ENCODE measurements at regions not wholly inside any gene's neighbourhood (a gene's known extent, or its start where the extent isn't known, plus 50 kb on each side); places are given as distances from the start of the nearest gene placed in this dataset.

DNA sequence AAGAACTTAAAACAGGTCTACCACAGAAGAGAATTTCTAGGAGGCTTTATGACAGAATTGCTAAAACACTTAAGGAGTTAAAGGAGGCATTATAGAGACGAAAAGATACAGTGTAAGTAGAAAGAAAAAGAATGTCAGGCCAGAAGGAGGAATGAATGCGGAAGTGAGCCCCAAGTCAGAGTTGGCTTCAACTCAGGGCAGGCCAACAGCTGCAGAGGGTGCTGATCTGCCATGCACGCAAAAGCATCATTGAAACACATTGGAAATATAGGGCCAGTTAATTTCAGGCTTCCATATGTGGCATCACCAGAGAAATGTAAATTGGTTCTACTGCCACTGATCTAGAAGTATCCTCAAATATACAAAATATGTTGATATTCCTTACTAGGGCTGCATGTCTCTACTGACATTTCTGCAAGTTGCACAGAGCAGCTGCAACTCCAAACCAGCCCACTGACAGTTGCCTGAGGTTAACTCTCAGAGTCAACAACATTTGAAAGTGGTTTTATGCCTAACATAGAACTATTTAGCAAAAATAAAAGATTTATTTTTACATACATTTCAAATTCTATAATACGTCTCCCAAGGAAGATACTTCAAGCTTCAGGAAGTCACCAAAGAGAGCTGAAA is 324.1 kb downstream of the C11orf87 start:
- no peak for DNase-seq (ENCODE audit: low read depth in 1 of 2, low spot score in 1 of 2)
- no peaks in the 10 kb centered on the region for H3K36me3 ChIP-seq
- H3K27ac ChIP-seq: no peak overlapping the region
- H3K9me3 ChIP-seq (ENCODE audit: low read depth): no peaks in the 10 kb centered on the region
- H3K27me3 ChIP-seq: no peaks in the 10 kb centered on the region
- no peak overlapping the region for H3K4me3 ChIP-seq
- no peaks in the 10 kb centered on the region for H3K4me1 ChIP-seq (ENCODE audit: low read depth)
- TF ChIP-seq, protein P1, sequence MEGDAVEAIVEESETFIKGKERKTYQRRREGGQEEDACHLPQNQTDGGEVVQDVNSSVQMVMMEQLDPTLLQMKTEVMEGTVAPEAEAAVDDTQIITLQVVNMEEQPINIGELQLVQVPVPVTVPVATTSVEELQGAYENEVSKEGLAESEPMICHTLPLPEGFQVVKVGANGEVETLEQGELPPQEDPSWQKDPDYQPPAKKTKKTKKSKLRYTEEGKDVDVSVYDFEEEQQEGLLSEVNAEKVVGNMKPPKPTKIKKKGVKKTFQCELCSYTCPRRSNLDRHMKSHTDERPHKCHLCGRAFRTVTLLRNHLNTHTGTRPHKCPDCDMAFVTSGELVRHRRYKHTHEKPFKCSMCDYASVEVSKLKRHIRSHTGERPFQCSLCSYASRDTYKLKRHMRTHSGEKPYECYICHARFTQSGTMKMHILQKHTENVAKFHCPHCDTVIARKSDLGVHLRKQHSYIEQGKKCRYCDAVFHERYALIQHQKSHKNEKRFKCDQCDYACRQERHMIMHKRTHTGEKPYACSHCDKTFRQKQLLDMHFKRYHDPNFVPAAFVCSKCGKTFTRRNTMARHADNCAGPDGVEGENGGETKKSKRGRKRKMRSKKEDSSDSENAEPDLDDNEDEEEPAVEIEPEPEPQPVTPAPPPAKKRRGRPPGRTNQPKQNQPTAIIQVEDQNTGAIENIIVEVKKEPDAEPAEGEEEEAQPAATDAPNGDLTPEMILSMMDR (IDR thresholded peaks at IDR 0.05; ENCODE audit: low read depth, low read length): no peak

DNA sequence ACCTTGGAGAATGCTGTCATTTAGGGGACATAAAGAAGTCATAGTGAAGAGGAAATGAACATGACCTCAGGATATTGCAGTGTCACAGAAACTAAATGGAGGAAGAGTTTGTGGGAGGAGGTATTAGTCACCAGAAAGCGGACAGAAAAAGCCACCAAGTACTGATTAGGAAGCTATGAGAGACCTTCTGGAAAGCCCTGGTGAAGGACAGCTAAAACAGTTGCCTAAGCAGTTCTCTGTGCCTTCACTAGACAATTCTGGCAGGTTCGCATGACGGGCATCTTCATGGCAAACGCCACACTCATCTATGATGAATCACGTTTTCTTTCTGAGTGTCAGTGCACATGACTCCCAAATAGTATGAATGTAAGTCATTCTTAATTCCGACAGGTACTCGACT is 325.8 kb downstream of the C11orf87 start:
- H3K27me3 ChIP-seq: no peaks in the 10 kb centered on the region
- H3K9me3 ChIP-seq (ENCODE audit: low read depth): no peaks in the 10 kb centered on the region
- H3K4me3 ChIP-seq: no peak overlapping the region
- peaks cover 7% of the 10 kb centered on the region for H3K4me1 ChIP-seq (ENCODE audit: low read depth)
- TF ChIP-seq, protein P1 (IDR thresholded peaks at IDR 0.05; ENCODE audit: low read depth, low read length): no peak
- no peak for DNase-seq (ENCODE audit: low read depth in 1 of 2, low spot score in 1 of 2)
- H3K36me3 ChIP-seq: no peaks in the 10 kb centered on the region
- H3K27ac ChIP-seq: no peak overlapping the region

DNA sequence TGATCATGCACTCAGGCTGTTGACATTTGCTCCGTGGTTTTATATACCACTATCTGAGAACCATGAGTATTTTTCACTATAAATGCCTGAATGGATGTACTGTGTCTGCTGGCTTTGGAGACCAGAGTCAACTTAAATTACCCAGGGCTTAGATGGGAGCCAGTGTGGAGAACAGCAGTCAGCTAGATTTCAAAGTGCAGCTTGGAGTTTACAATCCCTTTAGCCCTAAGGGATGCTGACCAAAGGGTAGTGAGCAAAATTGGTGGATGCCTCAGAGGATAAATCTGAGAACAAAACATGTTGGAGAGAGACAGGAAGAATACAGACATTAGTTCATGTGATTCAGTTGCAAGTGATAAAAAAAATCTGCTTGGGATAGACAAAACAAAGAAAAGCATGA is 327.5 kb downstream of the C11orf87 start:
- DNase-seq (ENCODE audit: low read depth in 1 of 2, low spot score in 1 of 2): no peak
- TF ChIP-seq, protein P1 (IDR thresholded peaks at IDR 0.05; ENCODE audit: low read depth, low read length): no peak
- peaks cover 7% of the 10 kb centered on the region for H3K4me1 ChIP-seq (ENCODE audit: low read depth)
- no peaks in the 10 kb centered on the region for H3K36me3 ChIP-seq
- no peaks in the 10 kb centered on the region for H3K9me3 ChIP-seq (ENCODE audit: low read depth)
- no peak overlapping the region for H3K4me3 ChIP-seq
- H3K27me3 ChIP-seq: no peaks in the 10 kb centered on the region
- no peak overlapping the region for H3K27ac ChIP-seq

DNA sequence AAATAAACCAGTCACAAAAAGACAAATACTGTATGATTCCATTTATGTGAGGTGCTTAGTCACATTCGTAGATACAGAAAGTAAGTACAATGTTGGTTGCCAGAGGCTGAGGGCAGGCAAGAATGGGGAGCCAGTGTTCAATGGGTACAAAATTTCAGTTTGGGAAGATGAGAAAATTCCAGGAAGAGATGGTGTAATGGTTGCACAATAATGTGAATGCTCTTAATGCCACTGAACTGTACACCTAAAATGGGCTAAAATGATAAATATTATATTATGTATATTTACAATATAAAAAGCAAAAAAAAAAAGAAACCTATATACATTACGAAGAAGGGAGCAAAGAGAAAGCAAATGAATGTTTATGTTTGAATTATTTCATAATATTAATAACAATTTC is 329.0 kb downstream of the C11orf87 start:
- Histone ChIP-seq H3K4me1 (ENCODE audit: low read depth) (peaks cover 7% of the 10 kb centered on the region), H3K36me3 (no peaks in the 10 kb centered on the region), H3K27me3 (no peaks in the 10 kb centered on the region), H3K9me3 (ENCODE audit: low read depth) (no peaks in the 10 kb centered on the region), H3K4me3 (no peak overlapping the region), H3K27ac (no peak overlapping the region)
- TF ChIP-seq, protein P1 (IDR thresholded peaks at IDR 0.05; ENCODE audit: low read depth, low read length): no peak
- DNase-seq (ENCODE audit: low read depth in 1 of 2, low spot score in 1 of 2): no peak

DNA sequence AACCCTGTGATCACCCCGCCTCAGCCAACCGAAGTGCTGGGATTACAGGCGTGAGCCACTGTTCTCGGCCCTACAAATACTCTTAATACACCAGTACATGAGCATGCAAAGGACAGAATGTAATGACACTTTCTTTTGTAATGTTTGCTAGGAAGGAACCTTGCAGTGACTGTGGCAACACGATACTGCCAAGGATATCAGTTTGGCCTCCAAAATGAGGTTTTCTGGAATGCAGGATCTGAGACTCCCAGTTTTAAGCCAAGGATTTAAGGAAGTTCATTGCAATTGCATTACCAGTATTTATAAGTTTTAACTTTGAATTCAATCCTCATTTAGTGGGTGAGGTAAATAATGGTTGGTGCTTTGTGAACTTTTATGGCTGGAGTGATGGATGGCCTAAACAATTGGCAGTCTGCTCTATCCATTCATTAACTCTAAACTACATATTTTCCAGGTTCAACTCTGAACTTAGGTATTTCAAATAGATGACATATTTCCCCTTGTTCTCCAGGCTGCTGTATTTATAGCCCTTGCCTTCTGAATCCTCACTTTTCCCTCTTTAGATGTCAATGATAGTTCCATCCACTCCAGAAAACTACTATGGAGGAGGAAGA is 330.3 kb downstream of the C11orf87 start:
- peaks cover 7% of the 10 kb centered on the region for H3K4me1 ChIP-seq (ENCODE audit: low read depth)
- TF ChIP-seq, protein P1 (IDR thresholded peaks at IDR 0.05; ENCODE audit: low read depth, low read length): no peak
- H3K4me3 ChIP-seq: no peak overlapping the region
- H3K27ac ChIP-seq: no peak overlapping the region
- no peaks in the 10 kb centered on the region for H3K27me3 ChIP-seq
- no peaks in the 10 kb centered on the region for H3K9me3 ChIP-seq (ENCODE audit: low read depth)
- DNase-seq (ENCODE audit: low read depth in 1 of 2, low spot score in 1 of 2): peak in 1 of 2 donors; percentile 6
- H3K36me3 ChIP-seq: no peaks in the 10 kb centered on the region
